NCI-H2196 (cell line): ENCODE measurements at regions not wholly inside any gene's neighbourhood (a gene's known extent, or its start where the extent isn't known, plus 50 kb on each side); places are given as distances from the start of the nearest gene placed in this dataset.
"Not testable (repeated sequence)": the region's sequence is repeated elsewhere in the genome, so short reads cannot be mapped to it uniquely, and the experiment has no call there.

Experiments used
- DNase-seq: peaks from one replicate; lab custom pipeline; 2025; ENCODE audit not compliant: unreplicated experiment; lab: John Stamatoyannopoulos, UW

DNA sequence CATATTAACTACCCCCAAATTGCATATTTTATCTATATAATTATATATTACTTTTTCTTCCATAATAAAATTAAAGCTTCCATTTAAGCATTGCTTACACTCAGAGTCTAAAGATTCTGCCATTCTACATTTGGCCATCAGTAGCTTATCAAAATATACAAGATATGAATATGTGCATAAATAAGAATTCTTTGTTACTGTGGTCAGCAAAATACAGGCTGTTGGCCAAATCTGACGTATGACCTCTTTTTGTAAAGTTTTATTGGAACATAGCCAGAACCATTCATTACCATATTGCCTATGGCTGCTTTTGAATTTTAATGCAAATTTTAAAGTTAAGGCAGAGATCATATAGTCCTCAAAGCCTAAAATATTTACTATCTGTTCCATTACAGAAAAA lies 643.9 kb upstream of the VRK2 start:
- DNase-seq, result no peak

DNA sequence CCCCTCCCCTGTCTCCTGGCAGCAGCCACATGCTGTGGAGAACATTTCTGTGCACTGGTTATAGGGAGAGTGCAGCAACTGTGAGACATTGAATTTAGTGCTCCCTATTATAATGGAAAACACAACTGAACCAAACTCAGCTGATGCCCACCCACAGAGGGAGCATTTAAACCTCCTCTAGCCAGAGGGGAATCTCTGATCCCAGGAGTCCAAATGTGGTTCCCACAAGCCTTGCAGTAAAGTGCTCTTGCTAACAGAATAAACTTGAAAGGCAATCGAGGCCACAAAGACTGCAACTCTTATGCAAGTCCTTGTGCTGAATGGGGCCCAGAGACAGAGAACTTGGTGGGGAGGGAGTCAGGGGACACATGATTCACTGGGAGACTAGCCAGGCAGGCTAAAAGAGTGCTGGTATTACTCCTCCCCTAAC lies 638.8 kb upstream of the VRK2 start:
- no peak for DNase-seq

GRCh38 chr2:57408587-57408986 lies 638.0 kb upstream of the VRK2 start:
- no peak for DNase-seq

- DNase-seq, result no peak
Measured at GRCh38 chr2:57417007-57417406, 629.6 kb upstream of the VRK2 start.

DNA sequence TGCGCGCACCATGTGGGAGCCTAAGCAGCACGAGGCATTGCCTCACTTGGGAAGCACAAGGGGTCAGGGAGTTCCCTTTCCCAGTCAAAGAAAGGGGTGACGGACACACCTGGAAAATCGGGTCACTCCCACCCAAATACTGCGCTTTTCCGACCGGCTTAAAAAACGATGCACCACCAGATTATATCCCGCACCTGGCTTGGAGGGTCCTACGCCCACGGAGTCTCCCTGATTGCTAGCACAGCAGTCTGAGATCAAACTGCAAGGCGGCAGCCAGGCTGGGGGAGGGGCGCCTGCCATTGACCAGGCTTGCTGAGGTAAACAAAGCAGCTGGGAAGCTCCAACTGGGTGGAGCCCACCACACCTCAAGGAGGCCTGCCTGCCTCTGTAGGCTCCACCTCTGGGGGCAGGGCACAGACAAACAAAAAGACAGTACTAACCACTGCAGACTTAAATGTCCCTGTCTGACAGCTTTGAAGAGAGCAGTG lies 627.7 kb upstream of the VRK2 start:
- not testable (repeated sequence) for DNase-seq

GRCh38 chr2:57429831-57430230 lies 616.8 kb upstream of the VRK2 start:
- no peak for DNase-seq

DNA sequence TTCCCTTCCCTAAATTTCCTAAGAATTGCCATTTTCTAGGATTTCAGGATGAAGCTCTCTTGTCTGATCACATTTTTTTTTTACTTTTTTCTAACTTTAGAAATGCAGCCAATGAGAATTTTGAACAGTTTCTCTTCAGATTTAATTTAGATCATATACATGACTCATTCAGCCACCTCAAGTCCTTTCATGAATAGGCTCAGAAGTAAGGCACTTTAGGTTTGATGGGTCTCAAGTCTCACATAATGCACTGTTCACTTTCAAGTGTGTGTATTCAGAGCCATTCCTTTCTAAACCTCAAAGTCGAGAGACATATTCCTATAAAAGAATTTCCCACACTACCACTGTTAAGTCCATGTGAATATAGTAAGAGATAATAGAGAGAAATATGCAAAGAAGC lies 614.1 kb upstream of the VRK2 start:
- DNase-seq, result no peak

- no peak for DNase-seq
Measured at GRCh38 chr2:57434441-57434840, 612.2 kb upstream of the VRK2 start.

- no peak for DNase-seq
Measured at GRCh38 chr2:57434972-57435371, 611.6 kb upstream of the VRK2 start.

DNA sequence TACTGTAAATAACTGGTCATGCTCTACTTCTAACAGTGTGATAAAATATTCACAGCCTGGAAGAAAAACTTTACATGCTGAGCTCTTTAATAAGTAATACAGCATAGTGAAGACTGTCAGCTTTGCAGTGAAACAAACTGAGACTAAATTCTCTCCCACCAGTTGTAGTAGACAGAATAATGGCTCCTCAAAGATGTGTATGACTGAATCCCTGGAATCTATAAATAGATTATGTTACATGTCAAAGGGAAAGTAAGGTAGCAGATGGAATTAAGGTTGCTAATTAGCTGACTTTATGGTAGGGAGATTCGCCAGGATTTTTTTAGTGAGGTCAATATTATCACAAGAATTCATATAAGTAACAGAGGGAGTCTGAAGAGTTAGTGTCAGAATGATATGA lies 609.5 kb upstream of the VRK2 start:
- DNase-seq, result no peak

DNA sequence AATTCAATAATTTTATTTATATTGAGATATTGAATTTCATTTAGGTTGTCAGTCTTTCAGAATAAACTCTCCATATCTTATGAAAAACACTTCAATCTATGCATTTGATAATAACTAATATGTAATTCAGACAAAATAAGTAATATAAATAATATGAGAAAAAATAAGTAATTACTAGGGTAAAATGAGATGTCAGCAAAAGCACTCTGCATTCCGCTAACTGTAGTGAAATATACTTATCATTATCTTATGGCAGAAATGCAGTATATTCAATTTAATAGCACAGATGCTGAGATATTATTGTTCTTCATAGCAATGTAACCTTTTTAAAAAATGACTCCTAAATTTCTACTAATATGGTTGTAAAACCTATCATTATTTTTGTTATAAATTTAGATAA lies 606.2 kb upstream of the VRK2 start:
- DNase-seq, result no peak

DNA sequence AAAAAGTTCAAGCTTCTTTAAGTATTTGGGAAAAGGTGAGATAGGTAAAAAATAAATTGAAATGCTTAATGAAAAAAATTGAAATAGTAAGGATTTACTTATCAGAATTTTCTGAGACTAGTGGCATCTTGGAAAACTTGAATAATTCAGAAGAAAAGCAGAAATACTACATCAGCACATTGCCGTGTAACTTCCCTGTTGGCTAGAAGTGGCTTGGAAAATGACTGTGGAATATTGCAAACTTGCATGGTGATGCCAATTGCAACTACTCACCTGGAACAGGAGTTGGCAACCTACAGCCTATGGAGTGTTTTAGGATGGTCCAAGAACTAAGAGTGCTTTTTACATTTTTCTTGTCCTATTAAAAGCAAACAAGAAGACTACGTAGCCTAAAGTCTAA lies 603.5 kb upstream of the VRK2 start:
- DNase-seq, result no peak

DNA sequence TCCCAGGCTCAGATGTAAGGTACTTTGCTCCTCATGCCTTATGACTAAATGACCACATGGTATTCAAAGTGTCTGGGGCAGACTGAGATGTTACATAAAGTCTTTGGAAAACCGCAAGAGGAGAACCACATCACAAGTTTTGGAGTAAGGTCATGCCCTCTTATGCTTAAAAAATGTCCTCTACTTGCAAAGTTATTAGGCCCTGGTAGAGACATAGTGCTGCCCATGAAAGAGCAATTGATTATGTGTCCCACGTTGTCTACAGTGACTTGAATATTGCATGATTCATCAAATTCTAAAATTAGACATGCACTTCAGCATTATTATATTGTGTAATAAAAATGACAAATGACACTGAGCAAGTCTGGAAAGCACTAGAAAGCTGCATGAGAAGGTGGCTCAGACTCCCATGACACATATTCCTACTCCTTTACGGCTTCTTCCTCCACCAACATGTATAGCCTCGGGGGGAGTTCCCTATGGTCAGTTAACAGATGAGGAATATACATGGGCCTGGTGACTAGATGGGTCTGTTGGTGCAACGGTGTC lies 602.6 kb upstream of the VRK2 start:
- DNase-seq, result no peak

- DNase-seq, result no peak
Measured at GRCh38 chr2:57444752-57445430, 601.7 kb upstream of the VRK2 start.

- no peak for DNase-seq
Measured at GRCh38 chr2:57448816-57449215, 597.8 kb upstream of the VRK2 start.

GRCh38 chr2:57450170-57450569 lies 596.4 kb upstream of the VRK2 start:
- DNase-seq, result no peak

DNA sequence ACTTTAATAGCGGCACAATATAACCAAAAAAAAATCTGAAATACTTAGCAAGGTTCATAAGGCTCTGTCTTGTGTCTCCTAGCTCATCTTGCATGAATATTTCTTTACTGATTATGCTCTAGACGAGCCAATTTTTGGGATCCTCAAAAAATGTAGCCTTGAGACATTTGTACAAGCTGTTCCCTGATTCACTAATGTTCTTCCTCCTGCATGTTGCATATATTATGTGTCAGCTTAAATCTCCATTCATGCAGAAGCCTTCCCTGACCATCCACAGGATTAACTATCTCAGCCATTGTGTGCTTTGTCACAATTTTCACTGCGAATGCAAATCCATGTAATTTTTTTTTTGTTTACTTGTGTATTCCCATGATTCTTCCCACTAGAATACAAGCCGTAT lies 594.0 kb upstream of the VRK2 start:
- DNase-seq, result no peak

DNA sequence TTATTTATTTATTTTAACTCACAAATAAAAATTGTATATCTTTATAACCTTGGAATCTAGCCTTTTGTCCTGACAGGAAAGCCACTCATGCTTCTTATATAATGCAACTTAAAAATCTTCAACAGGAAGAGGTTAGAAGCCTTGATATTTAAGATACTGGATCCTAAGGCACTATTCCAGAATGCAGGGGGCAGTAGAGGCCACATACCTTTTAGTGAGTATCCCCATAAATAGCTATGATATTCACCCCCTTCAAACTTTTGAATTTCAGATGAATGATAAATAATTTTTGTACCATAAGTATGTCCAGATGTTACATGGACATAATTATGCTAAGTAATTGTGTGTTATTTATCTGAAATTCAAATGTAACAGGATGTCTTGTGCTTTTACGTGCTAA lies 592.7 kb upstream of the VRK2 start:
- DNase-seq, result no peak

GRCh38 chr2:57460396-57461276 lies 586.0 kb upstream of the VRK2 start:
- no peak for DNase-seq

- no peak for DNase-seq
Measured at GRCh38 chr2:57461624-57462023, 585.0 kb upstream of the VRK2 start.

GRCh38 chr2:57465067-57465466 lies 581.5 kb upstream of the VRK2 start:
- DNase-seq, result no peak

DNA sequence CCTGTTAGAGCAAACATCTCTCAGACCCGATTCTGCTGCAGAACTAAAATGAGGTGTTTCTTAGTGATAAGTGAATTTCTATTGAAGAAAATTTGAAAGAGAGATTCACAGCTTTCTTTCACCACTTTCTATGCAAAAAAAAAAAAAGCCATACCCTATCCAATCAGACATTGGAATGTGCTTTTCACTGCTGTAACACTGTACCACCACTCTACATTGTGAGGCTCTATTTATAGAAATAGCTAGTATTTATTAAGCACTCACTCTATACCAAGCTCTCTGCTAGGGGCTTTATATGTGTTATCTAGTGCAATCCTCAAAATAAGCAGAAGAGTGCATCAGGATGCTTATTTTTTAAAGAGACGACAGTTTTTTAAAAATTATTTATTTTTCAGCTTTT lies 580.6 kb upstream of the VRK2 start:
- DNase-seq, result no peak
